ENCODE measurements at regions not wholly inside any gene's neighbourhood (a gene's known extent, or its start where the extent isn't known, plus 50 kb on each side); places are given as distances from the start of the nearest gene placed in this dataset.

- TF ChIP-seq CTCF (IDR thresholded peaks at IDR 0.05) (no peak), SIN3A (IDR thresholded peaks at IDR 0.05; ENCODE audit: borderline replicate concordance, insufficient read depth, low read depth, low read length) (no peak), REST (IDR thresholded peaks at IDR 0.05; ENCODE audit: insufficient read depth in 1 of 2, low read depth in 2 of 2, low read length in 1 of 2) (no peak), POLR2AphosphoS5 (IDR thresholded peaks at IDR 0.05; ENCODE audit: low read depth, low read length) (no peak)
Measured at GRCh38 chr7:42311195-42311594, 74.2 kb upstream of the GLI3 start.
